ENCODE measurements at regions not wholly inside any gene's neighbourhood (a gene's known extent, or its start where the extent isn't known, plus 50 kb on each side); places are given as distances from the start of the nearest gene placed in this dataset.

GRCh38 chr5:20113931-20114330 lies 125.9 kb upstream of the CDH18 start:
- no peak for DNase-seq (ENCODE audit: low read depth)

GRCh38 chr5:20113031-20113715 lies 125.2 kb upstream of the CDH18 start:
- DNase-seq (ENCODE audit: low read depth): no peak

- DNase-seq (ENCODE audit: low read depth): no peak
These were observed 121.3 kb upstream of the CDH18 start for GRCh38 chr5:20109326-20109725.

GRCh38 chr5:20105915-20106314 lies 117.9 kb upstream of the CDH18 start:
- no peak for DNase-seq (ENCODE audit: low read depth)

GRCh38 chr5:20102293-20102692 lies 114.3 kb upstream of the CDH18 start:
- no peak for DNase-seq (ENCODE audit: low read depth)

- DNase-seq (ENCODE audit: low read depth): no peak
These were observed 110.7 kb upstream of the CDH18 start for GRCh38 chr5:20098694-20099093.

GRCh38 chr5:20088361-20088760 lies 100.4 kb upstream of the CDH18 start:
- DNase-seq (ENCODE audit: low read depth): no peak

GRCh38 chr5:20087299-20087698 lies 99.3 kb upstream of the CDH18 start:
- no peak for DNase-seq (ENCODE audit: low read depth)

GRCh38 chr5:20077186-20077585 lies 89.2 kb upstream of the CDH18 start:
- DNase-seq (ENCODE audit: low read depth): no peak

- no peak for DNase-seq (ENCODE audit: low read depth)
These were observed 68.9 kb upstream of the CDH18 start for GRCh38 chr5:20056933-20057332.

- no peak for DNase-seq (ENCODE audit: low read depth)
These were observed 67.3 kb upstream of the CDH18 start for GRCh38 chr5:20055301-20055700.

- DNase-seq (ENCODE audit: low read depth): no peak
These were observed 62.3 kb upstream of the CDH18 start for GRCh38 chr5:20050262-20050661.

- no peak for DNase-seq (ENCODE audit: low read depth)
These were observed 56.5 kb upstream of the CDH18 start for GRCh38 chr5:20044460-20044859.

GRCh38 chr5:20041326-20042274 lies 53.6 kb upstream of the CDH18 start:
- DNase-seq (ENCODE audit: low read depth): no peak

GRCh38 chr5:20040901-20041300 lies 52.9 kb upstream of the CDH18 start:
- DNase-seq (ENCODE audit: low read depth): no peak

All from non-pigmented ciliary epithelial cell (primary cell).